SH-SY5Y (cell line): ENCODE measurements at regions not wholly inside any gene's neighbourhood (a gene's known extent, or its start where the extent isn't known, plus 50 kb on each side); places are given as distances from the start of the nearest gene placed in this dataset.

Experiments used
- GATA2 ChIP-seq: IDR thresholded peaks from 2 replicates; pipeline ENCODE4 v1.6.1; 2011; ENCODE audit warnings: mild to moderate bottlenecking, low read depth, low read length
- GATA3 ChIP-seq: IDR thresholded peaks from 2 replicates; pipeline ENCODE4 v1.6.1; 2011; ENCODE audit warnings: low read depth, mild to moderate bottlenecking, low read length, moderate library complexity

GRCh38 chr16:85369741-85370528 lies 243.2 kb upstream of the GSE1 start:
- TF ChIP-seq GATA2 (no peak), GATA3 (no peak)
